OCI-LY3 (cell line): ENCODE measurements at regions not wholly inside any gene's neighbourhood (a gene's known extent, or its start where the extent isn't known, plus 50 kb on each side); places are given as distances from the start of the nearest gene placed in this dataset.

Source experiments
- H2AFZ ChIP-seq: fragments of 200-600, 300-600 bp; shearing (Covaris generic); 2 replicates; pipeline ENCODE4 v1.6.0; 2014; ENCODE audit warnings: antibody characterized with exemption, low read depth, low read length
- H3K27ac ChIP-seq: fragments of 200-600, 300-600 bp; sonication (generic); 2 replicates; pipeline ENCODE4 v1.5.1; 2014; ENCODE audit warnings: mild to moderate bottlenecking, low read length, moderate library complexity, mixed read lengths
- H3K27me3 ChIP-seq: fragments of 200-600, 300-600 bp; sonication (generic); 2 replicates; pipeline ENCODE4 v1.6.1; 2014; ENCODE audit warnings: low read depth, low read length, mixed read lengths
- H3K36me3 ChIP-seq: fragments of 200-600, 300-600 bp; sonication (generic); replicated peaks from 2 replicates; pipeline ENCODE3; 2014; ENCODE audit warnings: low read depth, low read length, mixed read lengths
- H3K4me1 ChIP-seq: fragments of 300-600, 200-600 bp; sonication (generic); 2 replicates; pipeline ENCODE4 v1.6.1; 2014; ENCODE audit warnings: low read length, mixed read lengths
- H3K4me2 ChIP-seq: fragments of 200-600, 300-600 bp; sonication (generic); 2 replicates; pipeline ENCODE4 v1.6.1; 2014; ENCODE audit warnings: low read length, mixed read lengths
- H3K4me3 ChIP-seq: fragments of 300-600, 200-600 bp; sonication (generic); 2 replicates; pipeline ENCODE4 v1.5.1; 2014; ENCODE audit warnings: antibody characterized with exemption, mild to moderate bottlenecking, low read length, moderate library complexity
- H3K79me2 ChIP-seq: fragments of 300-600, 200-600 bp; shearing (Covaris generic); 2 replicates; pipeline ENCODE4 v1.6.1; 2014; ENCODE audit warnings: mild to moderate bottlenecking, low read length, mixed read lengths
- H3K9ac ChIP-seq: fragments of 300-600, 200-600 bp; shearing (Covaris generic); 2 replicates; pipeline ENCODE4 v1.6.0; 2014; ENCODE audit warnings: mild to moderate bottlenecking, low read length, moderate library complexity
- H3K9me3 ChIP-seq: fragments of 200-600, 300-600 bp; shearing (Covaris generic); 2 replicates; pipeline ENCODE4 v1.6.1; 2014; ENCODE audit warnings: low read length, mixed read lengths; ENCODE audit not compliant: insufficient read depth
- H4K20me1 ChIP-seq: fragments of 200-600, 300-600 bp; sonication (generic); 2 replicates; pipeline ENCODE4 v1.6.1; 2016; ENCODE audit warnings: low read length, mixed read lengths; ENCODE audit not compliant: insufficient read depth
- CTCF ChIP-seq: fragments of 200-600, 300-600 bp; sonication (generic); IDR thresholded peaks from 2 replicates; pipeline ENCODE4 v1.5.1; 2014; ENCODE audit warnings: antibody characterized with exemption, low read length, low read depth
- EZH2phosphoT487 ChIP-seq: fragments of 200-600 bp; shearing (Covaris generic); IDR thresholded peaks from 2 replicates; pipeline ENCODE4 v1.6.1; 2018; ENCODE audit warnings: antibody characterized with exemption, mixed run types, low read depth

GRCh38 chr2:182585430-182585829 lies 130.6 kb upstream of the DNAJC10 start:
- H3K27me3 ChIP-seq: no peaks in the 10 kb centered on the region
- H3K36me3 ChIP-seq: no peaks in the 10 kb centered on the region
- H3K4me1 ChIP-seq: no peaks in the 10 kb centered on the region
- H3K9ac ChIP-seq: no peak overlapping the region
- H3K79me2 ChIP-seq: no peaks in the 10 kb centered on the region
- no peak overlapping the region for H3K4me2 ChIP-seq
- H3K4me3 ChIP-seq: no peak overlapping the region
- H4K20me1 ChIP-seq: no peaks in the 10 kb centered on the region
- no peak overlapping the region for H3K27ac ChIP-seq
- no peak for TF ChIP-seq EZH2phosphoT487
- TF ChIP-seq CTCF: no peak
- no peaks in the 10 kb centered on the region for H3K9me3 ChIP-seq
- no peak overlapping the region for H2AFZ ChIP-seq

- Histone ChIP-seq H3K4me2 (no peak overlapping the region), H3K4me1 (no peaks in the 10 kb centered on the region), H3K79me2 (no peaks in the 10 kb centered on the region), H2AFZ (no peak overlapping the region), H3K9me3 (no peaks in the 10 kb centered on the region), H3K9ac (no peak overlapping the region), H4K20me1 (no peaks in the 10 kb centered on the region), H3K27ac (no peak overlapping the region), H3K4me3 (no peak overlapping the region), H3K36me3 (no peaks in the 10 kb centered on the region), H3K27me3 (no peaks in the 10 kb centered on the region)
- TF ChIP-seq CTCF (peak; percentile 42), EZH2phosphoT487 (no peak)
These were observed 129.6 kb upstream of the DNAJC10 start for GRCh38 chr2:182586426-182586825.

- Histone ChIP-seq H3K27me3 (no peaks in the 10 kb centered on the region), H3K27ac (no peak overlapping the region), H3K36me3 (no peaks in the 10 kb centered on the region), H3K79me2 (no peaks in the 10 kb centered on the region), H3K4me3 (no peak overlapping the region), H3K4me1 (no peaks in the 10 kb centered on the region), H4K20me1 (no peaks in the 10 kb centered on the region), H3K4me2 (no peak overlapping the region), H3K9ac (no peak overlapping the region), H3K9me3 (no peaks in the 10 kb centered on the region), H2AFZ (no peak overlapping the region)
- TF ChIP-seq EZH2phosphoT487 (no peak), CTCF (no peak)
These were observed 128.2 kb upstream of the DNAJC10 start for GRCh38 chr2:182587831-182588230.

- no peak overlapping the region for H3K27ac ChIP-seq
- H3K27me3 ChIP-seq: no peaks in the 10 kb centered on the region
- H4K20me1 ChIP-seq: no peaks in the 10 kb centered on the region
- H3K4me2 ChIP-seq: no peak overlapping the region
- H3K9me3 ChIP-seq: no peaks in the 10 kb centered on the region
- TF ChIP-seq EZH2phosphoT487 (no peak), CTCF (no peak)
- H3K4me3 ChIP-seq: no peak overlapping the region
- H3K9ac ChIP-seq: no peak overlapping the region
- no peak overlapping the region for H2AFZ ChIP-seq
- no peaks in the 10 kb centered on the region for H3K4me1 ChIP-seq
- no peaks in the 10 kb centered on the region for H3K36me3 ChIP-seq
- H3K79me2 ChIP-seq: no peaks in the 10 kb centered on the region
These were observed 126.9 kb upstream of the DNAJC10 start for GRCh38 chr2:182589121-182589520.
